ENCODE measurements at regions not wholly inside any gene's neighbourhood (a gene's known extent, or its start where the extent isn't known, plus 50 kb on each side); places are given as distances from the start of the nearest gene placed in this dataset.
A peak's percentile ranks its signal among the peaks of the same experiment; 100 is the strongest.

GRCh38 chr5:86879086-86879485 lies 261.3 kb downstream of the COX7C start:
- no peak for DNase-seq (ENCODE audit: low read depth)
- TF ChIP-seq CTCF (IDR thresholded peaks at IDR 0.05; ENCODE audit: insufficient read depth, low read length), result no peak
- no peak overlapping the region for H3K4me3 ChIP-seq (ENCODE audit: low read depth, low read length)

DNA sequence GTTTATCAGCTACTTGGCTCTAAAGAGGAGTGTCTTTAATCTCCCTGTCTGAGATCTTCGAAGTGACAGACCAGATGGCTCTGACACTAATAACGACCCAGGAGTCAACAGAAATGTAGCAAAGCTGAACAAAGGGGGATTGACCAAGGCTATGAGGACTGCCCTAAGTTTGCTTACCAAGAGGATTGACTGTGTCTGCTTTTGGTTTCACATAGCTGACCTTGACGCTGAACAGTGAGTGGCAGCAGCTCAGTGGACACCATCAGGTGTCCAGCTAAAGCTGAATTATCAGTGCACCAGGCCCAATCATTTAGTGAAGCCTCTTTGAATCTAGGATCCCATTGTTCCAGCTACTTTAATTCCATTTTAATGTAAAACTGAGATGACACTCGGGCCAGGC lies 262.6 kb downstream of the COX7C start:
- no peak for DNase-seq (ENCODE audit: low read depth)
- no peak for TF ChIP-seq CTCF (IDR thresholded peaks at IDR 0.05; ENCODE audit: insufficient read depth, low read length)

GRCh38 chr5:86880785-86881492 lies 263.2 kb downstream of the COX7C start:
- DNase-seq (ENCODE audit: low read depth), result peak; percentile 84
- no peak overlapping the region for H3K4me3 ChIP-seq (ENCODE audit: low read depth, low read length)
- peak; percentile 84 for TF ChIP-seq CTCF (IDR thresholded peaks at IDR 0.05; ENCODE audit: insufficient read depth, low read length)

More for the DNA sequence above, 262.6 kb downstream of the COX7C start:
- no peak overlapping the region for H3K4me3 ChIP-seq (ENCODE audit: low read depth, low read length)

DNA sequence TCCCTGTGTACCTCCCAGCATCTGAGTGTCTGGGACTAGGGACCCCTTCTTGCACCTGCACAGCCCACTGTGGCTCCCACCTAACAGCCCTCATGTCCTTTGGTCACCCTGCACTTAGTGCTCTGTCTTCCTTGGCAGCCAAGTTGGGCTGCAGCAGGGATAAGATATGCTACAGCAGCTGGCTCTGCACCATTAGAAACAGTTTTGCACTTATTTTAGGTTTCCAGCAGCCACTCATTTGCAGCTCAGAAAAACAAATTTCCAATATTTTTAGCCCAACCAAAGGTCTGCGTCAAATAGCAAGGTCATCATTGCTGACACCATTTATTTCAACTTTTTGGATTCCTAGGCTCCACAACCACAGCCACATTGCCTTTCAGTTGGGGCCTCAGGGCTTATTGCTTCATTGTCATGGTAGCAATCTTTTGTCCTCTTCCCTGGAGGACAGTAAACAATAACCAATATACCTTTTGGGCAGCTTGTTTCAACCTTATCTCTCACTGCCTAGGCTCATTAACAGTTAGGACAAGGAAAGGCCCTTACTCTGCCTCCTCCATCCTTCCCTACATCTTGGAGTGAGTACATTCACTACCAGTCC lies 263.9 kb downstream of the COX7C start:
- no peak for DNase-seq (ENCODE audit: low read depth)
- H3K4me3 ChIP-seq (ENCODE audit: low read depth, low read length), result no peak overlapping the region
- TF ChIP-seq CTCF (IDR thresholded peaks at IDR 0.05; ENCODE audit: insufficient read depth, low read length), result no peak

DNA sequence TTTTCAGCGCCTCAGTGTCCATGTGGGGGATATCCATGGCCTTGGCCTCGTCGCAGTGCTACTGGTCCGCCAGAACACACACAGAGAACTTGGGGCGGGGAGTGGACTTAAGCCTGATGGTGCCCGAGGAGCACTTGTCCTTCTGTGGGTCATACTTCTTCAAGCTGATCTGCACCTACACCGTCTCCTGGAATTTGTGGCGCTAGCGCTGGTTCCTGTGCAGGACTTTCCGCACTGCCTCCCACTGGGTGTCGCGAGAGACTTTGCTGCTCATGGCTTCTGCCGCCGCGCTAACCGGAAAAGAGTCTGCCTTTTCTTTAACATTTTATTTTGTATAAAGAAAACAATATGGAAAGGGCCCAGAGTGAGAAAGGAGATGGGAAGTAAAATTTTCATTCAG lies 266.9 kb downstream of the COX7C start:
- no peak overlapping the region for H3K4me3 ChIP-seq (ENCODE audit: low read depth, low read length)
- DNase-seq (ENCODE audit: low read depth), result no peak
- TF ChIP-seq CTCF (IDR thresholded peaks at IDR 0.05; ENCODE audit: insufficient read depth, low read length), result no peak

GRCh38 chr5:86885011-86885410 lies 267.3 kb downstream of the COX7C start:
- no peak overlapping the region for H3K4me3 ChIP-seq (ENCODE audit: low read depth, low read length)
- DNase-seq (ENCODE audit: low read depth), result no peak
- no peak for TF ChIP-seq CTCF (IDR thresholded peaks at IDR 0.05; ENCODE audit: insufficient read depth, low read length)

Data from fibroblast of the aortic adventitia (primary cell).